ENCODE measurements at regions not wholly inside any gene's neighbourhood (a gene's known extent, or its start where the extent isn't known, plus 50 kb on each side); places are given as distances from the start of the nearest gene placed in this dataset.

DNA sequence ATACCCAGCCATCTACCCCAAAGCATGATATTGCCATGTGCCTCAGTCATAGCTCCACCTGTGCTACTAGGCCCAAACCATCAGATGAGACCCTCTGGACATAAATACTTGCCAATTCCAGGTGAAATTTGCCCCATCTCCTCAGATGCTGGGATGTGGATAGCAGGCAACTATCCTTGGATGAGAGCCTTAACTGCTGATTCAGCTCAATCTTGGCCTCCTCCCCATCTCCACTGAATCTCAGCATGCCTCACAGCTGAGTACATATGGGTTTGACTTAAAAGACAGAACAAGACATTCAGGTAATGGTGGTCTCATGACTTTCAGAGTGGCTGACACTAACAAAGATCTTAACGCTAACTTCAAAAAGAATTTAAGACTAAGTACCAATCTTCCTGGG lies 50.8 kb upstream of the KLHL13 start:
- Histone ChIP-seq H3K4me3 (no peak overlapping the region), H3K27ac (no peak overlapping the region)

GRCh38 chrX:118171356-118171755 lies 54.7 kb upstream of the KLHL13 start:
- no peak overlapping the region for H3K27ac ChIP-seq
- no peak overlapping the region for H3K4me3 ChIP-seq

DNA sequence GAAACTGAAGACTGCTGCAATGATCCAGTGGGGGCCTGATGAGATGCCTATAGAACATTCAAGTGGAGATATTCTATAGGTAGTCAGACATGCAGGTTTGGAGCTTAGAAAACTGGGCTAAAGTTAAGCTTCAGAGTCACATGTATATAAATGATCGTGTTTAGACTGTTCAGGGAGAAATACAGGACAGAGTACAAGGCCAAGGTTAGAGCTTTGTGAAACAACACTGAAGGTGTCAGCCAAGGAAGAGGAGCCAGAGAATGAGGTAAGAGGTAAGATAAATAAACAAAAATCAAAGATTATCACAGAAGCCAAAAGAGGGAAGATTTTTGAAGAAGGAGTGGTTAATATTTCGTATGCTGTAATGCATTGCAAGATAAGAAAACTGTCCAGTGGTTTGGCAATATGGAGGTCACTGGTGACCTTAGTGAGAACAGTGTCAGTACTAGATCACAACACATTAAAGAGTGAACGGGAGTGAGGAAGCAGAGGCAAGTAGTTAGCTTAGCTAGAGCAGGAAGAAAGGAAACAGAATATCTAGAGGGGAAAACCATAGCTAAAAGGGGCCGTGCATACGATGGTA lies 58.0 kb upstream of the KLHL13 start:
- H3K4me3 ChIP-seq: no peak overlapping the region
- H3K27ac ChIP-seq: no peak overlapping the region

DNA sequence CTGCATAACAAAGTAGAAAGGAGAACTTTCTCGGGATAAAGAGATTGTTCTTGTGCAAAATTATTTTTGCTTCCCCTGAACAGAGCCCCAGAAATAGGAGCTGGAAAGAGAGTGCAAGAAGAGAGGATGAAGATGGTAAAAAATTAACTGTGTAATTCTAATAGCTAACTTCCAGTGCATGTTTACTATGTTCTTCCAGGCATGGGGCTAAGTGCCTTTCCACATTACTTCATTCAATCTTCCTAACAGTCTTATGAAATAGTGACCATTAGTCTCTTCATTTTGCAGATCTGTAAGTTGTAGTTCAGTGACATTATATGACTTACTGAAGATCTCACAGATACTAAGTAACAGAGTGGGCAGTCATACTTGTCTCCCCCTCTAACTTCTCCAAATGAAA lies 61.1 kb upstream of the KLHL13 start:
- no peak overlapping the region for H3K27ac ChIP-seq

DNA sequence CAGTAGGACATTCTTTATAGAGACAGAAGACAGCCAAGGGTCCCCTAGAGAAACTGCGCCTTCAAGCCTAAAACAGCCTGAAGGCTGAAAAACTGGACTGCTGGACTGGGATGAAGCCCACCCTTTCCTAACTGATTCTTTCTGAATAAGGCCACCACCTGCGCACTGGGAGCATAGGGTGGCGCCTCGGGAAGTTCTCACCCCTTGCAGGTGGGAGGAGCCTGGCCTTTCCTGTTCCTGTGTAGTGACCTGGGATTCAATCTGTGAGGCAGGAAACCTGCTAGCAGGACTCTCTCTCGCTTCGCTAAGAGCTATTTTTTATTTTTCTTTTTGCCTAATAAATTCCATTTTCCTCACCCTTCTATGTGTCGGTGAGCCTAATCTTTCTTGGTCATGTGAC lies 61.8 kb upstream of the KLHL13 start:
- Histone ChIP-seq H3K4me3 (no peak overlapping the region), H3K27ac (no peak overlapping the region)

More for the DNA sequence above, 61.1 kb upstream of the KLHL13 start:
- H3K4me3 ChIP-seq: no peak overlapping the region

DNA sequence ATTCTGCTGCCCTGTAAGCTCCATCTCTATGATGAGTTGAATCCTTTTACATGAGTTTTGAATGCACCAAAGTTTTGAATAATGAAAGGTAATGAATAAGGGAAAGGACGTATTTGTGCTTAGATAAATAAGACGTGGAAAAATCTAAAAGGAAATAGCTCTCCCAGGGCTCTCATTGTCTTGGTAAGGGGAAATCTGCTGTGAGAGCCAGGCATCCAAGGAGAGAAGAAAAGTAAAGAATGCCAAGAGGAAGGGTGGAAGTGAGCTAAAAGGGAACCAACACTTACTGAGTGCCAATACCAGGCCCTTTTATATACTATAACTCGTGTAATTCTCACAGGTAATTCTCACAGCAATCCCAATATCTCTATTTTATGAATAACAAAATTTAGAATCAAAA lies 62.6 kb upstream of the KLHL13 start:
- no peak overlapping the region for H3K4me3 ChIP-seq
- no peak overlapping the region for H3K27ac ChIP-seq

DNA sequence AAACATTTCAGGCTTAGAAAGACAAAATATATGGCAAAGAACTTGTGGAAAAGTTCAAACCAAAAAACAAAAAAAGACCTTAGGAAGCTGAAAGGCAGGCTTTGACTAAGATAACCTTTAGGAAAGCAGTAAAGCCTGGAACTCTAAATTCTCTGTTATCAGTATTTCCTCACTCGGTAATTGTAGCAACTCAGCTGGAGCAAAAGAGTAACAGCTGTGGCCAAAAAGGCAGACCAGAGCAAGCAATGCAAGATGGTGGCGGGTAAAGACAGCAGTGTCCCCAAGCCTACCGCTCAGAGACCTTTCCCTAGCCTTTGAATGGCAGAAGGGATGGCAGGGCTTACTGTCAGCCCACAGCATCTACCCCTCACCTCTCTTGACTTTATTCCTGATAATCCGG lies 63.1 kb upstream of the KLHL13 start:
- H3K4me3 ChIP-seq: no peak overlapping the region
- no peak overlapping the region for H3K27ac ChIP-seq

- Histone ChIP-seq H3K4me3 (no peak overlapping the region), H3K27ac (no peak overlapping the region)
Observed at GRCh38 chrX:118181030-118181429, 64.4 kb upstream of the KLHL13 start.

DNA sequence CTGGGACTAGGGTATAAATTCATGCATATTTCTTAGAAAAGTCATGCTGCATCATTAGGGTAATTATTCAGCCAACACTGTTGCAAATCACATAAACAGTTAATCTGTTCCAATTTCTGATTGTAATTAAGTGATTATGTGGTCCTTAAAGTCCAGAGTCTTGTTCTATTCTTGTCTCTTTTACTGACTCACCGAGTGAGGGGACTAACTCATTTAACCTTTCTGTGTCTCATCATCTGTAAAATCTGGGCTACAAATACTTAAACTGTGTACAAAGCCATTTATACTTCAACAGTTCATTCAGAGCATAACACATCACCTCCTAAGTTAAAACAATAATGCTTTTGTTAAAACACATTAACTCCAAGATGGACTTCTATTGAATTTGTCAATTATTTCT lies 65.4 kb upstream of the KLHL13 start:
- Histone ChIP-seq H3K27ac (no peak overlapping the region), H3K4me3 (no peak overlapping the region)

DNA sequence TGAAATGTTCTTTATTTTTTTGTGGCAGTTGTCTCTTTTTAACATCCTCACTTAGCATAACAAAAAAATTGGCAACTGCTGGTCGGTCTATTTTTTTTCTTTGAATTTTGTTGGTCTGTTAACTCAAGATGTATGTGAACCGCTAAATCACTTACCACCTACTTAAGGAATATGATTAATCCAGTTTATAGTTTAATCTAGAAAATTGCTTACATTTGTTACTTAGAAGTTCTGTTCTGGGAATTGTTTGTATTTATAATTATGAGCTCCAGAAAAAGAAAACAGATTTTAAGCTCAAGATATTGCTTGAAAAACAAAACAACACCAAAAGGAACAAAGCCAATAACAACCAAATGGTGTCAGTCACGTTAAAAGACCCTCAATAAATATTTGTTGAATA lies 66.1 kb upstream of the KLHL13 start:
- H3K4me3 ChIP-seq: no peak overlapping the region
- no peak overlapping the region for H3K27ac ChIP-seq

DNA sequence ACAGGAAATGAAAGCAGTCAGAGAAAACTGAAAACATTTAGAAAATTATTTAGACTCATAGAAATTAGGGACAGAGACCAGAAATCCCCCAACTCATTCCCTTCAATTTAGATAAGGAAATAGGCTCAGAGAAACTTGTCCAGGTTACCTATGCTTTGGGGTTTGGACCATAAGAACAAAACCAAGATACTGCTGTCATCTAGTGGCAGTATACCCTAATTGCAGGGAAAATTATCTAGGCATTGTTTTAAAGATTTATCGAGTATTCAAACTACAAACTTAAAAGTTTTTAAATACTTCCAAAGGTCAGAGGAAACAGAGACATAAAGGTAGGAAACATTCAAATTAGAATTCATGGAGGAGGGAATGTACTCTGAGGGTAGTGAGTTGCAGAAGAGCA lies 67.0 kb upstream of the KLHL13 start:
- no peak overlapping the region for H3K27ac ChIP-seq
- H3K4me3 ChIP-seq: no peak overlapping the region

- H3K4me3 ChIP-seq: no peak overlapping the region
- no peak overlapping the region for H3K27ac ChIP-seq
Observed at GRCh38 chrX:118187100-118187499, 70.5 kb upstream of the KLHL13 start.

DNA sequence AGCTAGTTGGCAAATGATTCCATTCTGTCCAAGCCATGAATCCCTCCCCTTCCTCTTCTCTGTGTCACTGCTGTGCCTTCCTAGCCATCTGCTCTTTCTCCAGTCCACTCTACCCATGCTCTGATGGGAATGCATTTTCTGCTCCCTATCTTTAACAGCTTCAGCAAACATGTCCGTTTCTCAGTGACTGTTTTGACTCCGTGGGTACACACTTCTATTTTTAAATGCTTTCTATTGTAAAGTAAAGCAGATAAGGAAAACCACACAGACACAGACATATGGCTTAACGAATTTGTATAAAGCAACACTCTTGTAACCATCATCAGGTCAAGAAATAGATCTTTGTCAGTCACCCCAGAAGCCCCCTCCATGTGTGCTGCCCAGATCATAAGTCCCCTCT lies 72.4 kb upstream of the KLHL13 start:
- Histone ChIP-seq H3K27ac (no peak overlapping the region), H3K4me3 (no peak overlapping the region)

DNA sequence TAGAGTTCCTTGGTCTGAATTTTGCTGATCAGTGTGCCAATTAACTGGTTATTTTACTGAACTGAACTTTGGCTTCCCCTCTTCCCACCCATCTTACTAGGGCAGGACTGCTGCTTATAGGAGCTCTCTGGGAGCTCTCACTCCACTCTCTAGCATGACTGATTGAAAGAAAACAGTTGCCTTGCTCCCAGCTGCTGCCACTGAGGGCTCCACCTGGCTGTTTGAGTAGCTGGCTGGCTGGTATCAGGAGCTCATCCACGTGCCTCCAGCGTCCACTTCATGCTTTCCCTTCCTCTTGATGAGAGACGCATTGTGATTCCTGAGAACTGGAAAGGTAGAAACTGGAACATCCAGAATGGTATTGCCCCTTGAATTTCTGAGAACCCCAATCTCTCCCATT lies 73.0 kb upstream of the KLHL13 start:
- Histone ChIP-seq H3K27ac (no peak overlapping the region), H3K4me3 (no peak overlapping the region)

GRCh38 chrX:118197730-118198129 lies 81.1 kb upstream of the KLHL13 start:
- no peak overlapping the region for H3K27ac ChIP-seq
- no peak overlapping the region for H3K4me3 ChIP-seq

- Histone ChIP-seq H3K27ac (no peak overlapping the region), H3K4me3 (no peak overlapping the region)
Observed at GRCh38 chrX:118198577-118198976, 82.0 kb upstream of the KLHL13 start.

- Histone ChIP-seq H3K27ac (no peak overlapping the region), H3K4me3 (no peak overlapping the region)
Observed at GRCh38 chrX:118199997-118200396, 83.4 kb upstream of the KLHL13 start.

DNA sequence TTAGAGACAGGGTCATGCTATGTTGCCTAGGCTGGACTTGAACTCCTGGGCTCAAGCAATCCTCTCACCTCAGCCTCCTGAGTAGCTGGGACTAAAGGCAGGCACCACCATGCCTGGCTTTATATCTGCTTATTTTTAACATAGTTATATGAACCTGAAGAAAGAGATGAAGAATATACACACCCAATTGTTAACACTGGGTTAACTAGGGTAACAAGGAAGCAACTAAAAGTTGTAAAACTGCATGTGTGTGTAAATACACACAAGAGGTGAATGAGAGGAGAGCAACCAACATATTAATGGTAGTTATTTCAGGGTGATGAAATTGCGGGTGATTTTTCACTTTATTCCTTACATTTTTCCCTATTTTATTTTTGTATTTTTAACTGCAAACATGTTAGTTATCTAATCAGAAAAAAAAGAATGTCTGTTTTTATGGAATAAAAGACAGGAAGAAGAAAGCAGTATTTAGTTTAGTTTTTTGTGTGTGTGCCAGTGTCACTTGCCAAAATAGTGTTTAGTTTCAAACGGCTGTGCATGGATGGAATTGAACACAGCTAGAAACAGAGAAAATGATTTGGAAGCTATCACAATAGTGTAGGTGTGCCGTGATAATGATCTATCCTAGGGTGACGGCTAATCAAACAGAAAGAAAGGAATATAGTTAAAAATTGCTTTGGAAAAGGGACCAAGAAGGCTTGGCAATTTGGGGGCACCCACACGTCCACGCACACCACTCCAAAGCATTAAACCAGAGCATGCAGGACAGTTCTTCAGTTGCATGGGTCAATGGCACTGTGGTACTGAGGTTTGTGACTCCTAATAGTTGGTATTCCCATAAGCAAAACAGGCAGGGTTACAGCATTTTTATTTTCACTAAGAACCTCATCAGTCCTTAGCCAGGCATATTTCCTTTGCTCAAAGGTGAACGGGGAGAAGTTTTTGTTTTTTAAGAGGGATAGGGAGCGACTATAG lies 89.1 kb upstream of the KLHL13 start:
- H3K27ac ChIP-seq: no peak overlapping the region

DNA sequence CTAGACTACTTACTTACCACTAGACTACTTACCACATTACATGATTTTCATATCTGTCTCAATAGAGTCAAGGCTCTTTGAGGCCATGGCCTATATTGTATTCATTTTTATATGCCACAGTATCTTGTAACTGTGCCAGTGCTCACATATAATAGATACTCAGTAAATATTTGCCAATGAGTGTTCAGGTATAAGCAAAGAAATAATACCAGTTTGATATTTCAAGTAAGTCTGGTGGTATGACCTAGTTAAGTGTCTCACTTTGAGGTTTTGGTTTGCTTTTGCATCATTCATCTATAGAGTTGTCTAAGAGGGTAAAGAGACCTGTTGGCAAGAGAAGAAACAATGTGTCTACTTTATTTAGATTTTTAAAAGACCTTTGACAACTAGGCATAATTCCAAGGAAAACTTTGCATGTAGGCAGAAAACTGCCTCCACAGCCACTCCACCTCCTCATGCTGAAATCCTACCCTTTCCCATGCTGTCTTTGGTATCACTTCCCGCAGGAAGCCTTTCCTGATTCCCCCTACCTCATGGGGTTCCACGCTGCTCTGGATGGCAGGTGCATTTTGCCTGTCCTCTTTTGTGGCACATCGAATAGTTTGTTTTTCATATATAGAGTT lies 91.3 kb upstream of the KLHL13 start:
- H3K4me3 ChIP-seq: no peak overlapping the region
- H3K27ac ChIP-seq: no peak overlapping the region

More for the DNA sequence above, 89.1 kb upstream of the KLHL13 start:
- no peak overlapping the region for H3K4me3 ChIP-seq

DNA sequence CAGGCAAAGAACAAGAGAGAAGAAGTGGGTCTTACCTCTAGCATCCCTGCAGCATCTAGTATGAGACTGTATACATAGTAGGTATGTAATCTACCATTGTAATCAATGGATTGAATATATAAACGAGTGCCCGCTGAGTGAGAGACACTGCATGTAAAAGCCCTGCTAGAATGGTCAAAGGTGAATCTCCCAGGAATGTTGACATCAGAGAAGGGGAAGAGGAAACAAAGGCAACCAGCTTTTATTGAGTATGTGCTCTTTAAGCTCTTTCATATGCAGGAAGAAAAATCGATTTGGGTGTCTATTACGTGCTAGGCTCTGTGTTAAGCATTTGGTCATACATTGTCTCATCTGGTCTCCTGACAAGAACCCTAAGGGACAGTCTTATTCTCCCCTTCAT lies 91.9 kb upstream of the KLHL13 start:
- no peak overlapping the region for H3K27ac ChIP-seq
- H3K4me3 ChIP-seq: no peak overlapping the region

Data from skin epidermis (tissue), 12 donors.